Kidney capillary endothelial cell (primary cell): ENCODE measurements at regions not wholly inside any gene's neighbourhood (a gene's known extent, or its start where the extent isn't known, plus 50 kb on each side); places are given as distances from the start of the nearest gene placed in this dataset.
"Not testable (repeated sequence)": the region's sequence is repeated elsewhere in the genome, so short reads cannot be mapped to it uniquely, and the experiment has no call there.

Experiments
- DNase-seq: peaks from one replicate; pipeline ENCODE4 v3.0.0-alpha.2; 2018; ENCODE audit warnings: low spot score

GRCh38 chr1:80402625-80403024 is 1396.1 kb upstream of the ADGRL4 start:
- no peak for DNase-seq

- no peak for DNase-seq
Observed at GRCh38 chr1:80401757-80402156, 1395.2 kb upstream of the ADGRL4 start.

GRCh38 chr1:80392529-80392928 is 1386.0 kb upstream of the ADGRL4 start:
- no peak for DNase-seq

GRCh38 chr1:80385650-80386049 is 1379.1 kb upstream of the ADGRL4 start:
- DNase-seq, result no peak

GRCh38 chr1:80384959-80385358 is 1378.4 kb upstream of the ADGRL4 start:
- DNase-seq, result no peak

GRCh38 chr1:80384083-80384830 is 1377.7 kb upstream of the ADGRL4 start:
- DNase-seq, result no peak

- DNase-seq, result no peak
Observed at GRCh38 chr1:80375662-80376061, 1369.1 kb upstream of the ADGRL4 start.

GRCh38 chr1:80375109-80375508 is 1368.6 kb upstream of the ADGRL4 start:
- no peak for DNase-seq

- DNase-seq, result no peak
Observed at GRCh38 chr1:80369780-80370179, 1363.2 kb upstream of the ADGRL4 start.

- no peak for DNase-seq
Observed at GRCh38 chr1:80367058-80367457, 1360.5 kb upstream of the ADGRL4 start.

- DNase-seq, result no peak
Observed at GRCh38 chr1:80365359-80366021, 1359.0 kb upstream of the ADGRL4 start.

- no peak for DNase-seq
Observed at GRCh38 chr1:80363689-80364475, 1357.4 kb upstream of the ADGRL4 start.

GRCh38 chr1:80359666-80360065 is 1353.1 kb upstream of the ADGRL4 start:
- DNase-seq, result no peak

GRCh38 chr1:80349218-80349617 is 1342.7 kb upstream of the ADGRL4 start:
- DNase-seq, result no peak

- no peak for DNase-seq
Observed at GRCh38 chr1:80341021-80341420, 1334.5 kb upstream of the ADGRL4 start.

- no peak for DNase-seq
Observed at GRCh38 chr1:80318108-80318507, 1311.6 kb upstream of the ADGRL4 start.

- no peak for DNase-seq
Observed at GRCh38 chr1:80310703-80311245, 1304.2 kb upstream of the ADGRL4 start.

- no peak for DNase-seq
Observed at GRCh38 chr1:80305466-80305865, 1298.9 kb upstream of the ADGRL4 start.

GRCh38 chr1:80293818-80294217 is 1287.3 kb upstream of the ADGRL4 start:
- no peak for DNase-seq

GRCh38 chr1:80288750-80289149 is 1282.2 kb upstream of the ADGRL4 start:
- not testable (repeated sequence) for DNase-seq

GRCh38 chr1:80282536-80282935 is 1276.0 kb upstream of the ADGRL4 start:
- no peak for DNase-seq

GRCh38 chr1:80278936-80279335 is 1272.4 kb upstream of the ADGRL4 start:
- DNase-seq, result no peak

- no peak for DNase-seq
Observed at GRCh38 chr1:80274256-80274655, 1267.7 kb upstream of the ADGRL4 start.
